Lung (tissue), 9 donors: ENCODE measurements at regions not wholly inside any gene's neighbourhood (a gene's known extent, or its start where the extent isn't known, plus 50 kb on each side); places are given as distances from the start of the nearest gene placed in this dataset.
"Not testable (repeated sequence)": the region's sequence is repeated elsewhere in the genome, so short reads cannot be mapped to it uniquely, and the experiment has no call there.

Experiments
- ATAC-seq: fragments of 200-7000 bp; cut with Tn5 transposase; one replicate; pipeline ENCODE4 v1.9.1; 2020; ENCODE audit warnings: moderate number of reproducible peaks; ENCODE audit not compliant: insufficient read depth, low FRiP score
- DNase-seq, 3 donors: peaks; one replicate each; pipeline ENCODE4 v3.0.0-alpha.2; 2013 to 2017
- H3K27ac ChIP-seq, 2 donors: one replicate each; pipeline ENCODE4 v1.5.1; 2013; ENCODE audit warnings: mild to moderate bottlenecking in 2 of 2, moderate library complexity in 2 of 2, control low read depth in 1 of 2, inconsistent platforms in 1 of 2, low read depth in 1 of 2, low read length in 1 of 2
- H3K27me3 ChIP-seq, 3 donors: one replicate each; pipeline ENCODE4 v1.5.1; 2013; ENCODE audit warnings: low read length in 2 of 3; ENCODE audit not compliant: control insufficient read depth in 3 of 3, insufficient read depth in 3 of 3
- H3K36me3 ChIP-seq, 4 donors: one replicate each; pipeline ENCODE4 v1.5.1; 2013; ENCODE audit warnings: low read length in 4 of 4, mild to moderate bottlenecking in 1 of 4, moderate library complexity in 1 of 4; ENCODE audit not compliant: control insufficient read depth in 4 of 4, insufficient read depth in 4 of 4
- H3K4me1 ChIP-seq, 5 donors: one replicate each; pipeline ENCODE4 v1.5.1; 2013; ENCODE audit warnings: low read length in 5 of 5, mild to moderate bottlenecking in 2 of 5, moderate library complexity in 1 of 5; ENCODE audit not compliant: control insufficient read depth in 5 of 5, insufficient read depth in 5 of 5
- H3K4me3 ChIP-seq: one replicate; pipeline ENCODE4 v1.5.1; 2013; ENCODE audit warnings: mild to moderate bottlenecking, control low read depth, moderate library complexity
- H3K9ac ChIP-seq, 2 donors: one replicate each; pipeline ENCODE4 v1.5.1; 2013; ENCODE audit warnings: low read length in 2 of 2, control low read depth in 1 of 2; ENCODE audit not compliant: insufficient read depth in 1 of 2
- H3K9me3 ChIP-seq, 4 donors: one replicate each; pipeline ENCODE4 v1.5.1; 2013; ENCODE audit warnings: low read length in 3 of 4, mild to moderate bottlenecking in 1 of 4, moderate library complexity in 1 of 4; ENCODE audit not compliant: control insufficient read depth in 4 of 4, insufficient read depth in 3 of 4
- WGBS, 2 donors: extraction: QIAGEN DNeasy Blood & Tissue Kit; methylation state at CpG; one replicate each; pipeline ENCODE4 v1.1.7; 2013; 5-methylcytosine and 5-hydroxymethylcytosine counted together
- donor health status: Bipolar disorder and iron deficiency.
- donor health status: healthy.
- donor health status: DM: yes; HTN: yes; CAD: no.

DNA sequence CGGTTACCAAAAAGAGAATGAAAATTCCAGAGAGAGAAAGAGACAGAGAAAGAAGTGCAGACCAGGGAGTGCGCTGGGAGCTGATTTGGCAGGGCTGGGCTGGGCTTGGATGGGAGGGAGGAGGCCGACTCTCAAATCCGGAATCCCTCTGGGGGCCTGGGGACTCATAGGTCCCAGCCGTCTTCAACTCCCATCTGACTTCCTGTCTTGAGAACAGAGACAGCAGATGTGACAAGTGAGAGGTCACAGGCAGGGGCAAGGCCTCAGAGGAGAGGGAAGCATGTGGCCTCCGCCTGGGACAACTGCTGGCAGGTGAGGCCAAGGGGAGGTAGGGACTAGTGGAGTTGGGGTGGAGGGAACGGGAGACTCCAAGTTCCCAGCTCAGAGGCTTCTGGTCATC is 172.9 kb downstream of the GOSR1 start:
- 53 to 96% methylated on average over 5 of the region's 7 CpGs for WGBS, 2 donors
- not testable (repeated sequence) for H3K4me1 ChIP-seq, H3K9ac ChIP-seq, DNase-seq, H3K4me3 ChIP-seq, H3K36me3 ChIP-seq, H3K27ac ChIP-seq, H3K9me3 ChIP-seq, H3K27me3 ChIP-seq, ATAC-seq

- H3K27me3 ChIP-seq, H3K27ac ChIP-seq, H3K9me3 ChIP-seq, ATAC-seq, H3K36me3 ChIP-seq, DNase-seq, H3K4me1 ChIP-seq, H3K4me3 ChIP-seq, H3K9ac ChIP-seq: not testable (repeated sequence)
- 94% methylated on average over 6 to 7 of the region's 7 CpGs for WGBS, 2 donors
These were observed 170.9 kb downstream of the GOSR1 start for GRCh38 chr17:30648015-30648620.

GRCh38 chr17:30645875-30646274 is 168.7 kb downstream of the GOSR1 start:
- ATAC-seq, H3K4me3 ChIP-seq, H3K27ac ChIP-seq, H3K4me1 ChIP-seq, H3K27me3 ChIP-seq, H3K9me3 ChIP-seq, H3K9ac ChIP-seq, H3K36me3 ChIP-seq: not testable (repeated sequence)
- peak in 2 of 3 donors; percentile 28 to 52 for DNase-seq
- 12 to 22% methylated on average over 5 to 7 of the region's 7 CpGs for WGBS, 2 donors

- H3K4me3 ChIP-seq, H3K27ac ChIP-seq, H3K9ac ChIP-seq, H3K9me3 ChIP-seq, H3K36me3 ChIP-seq, H3K27me3 ChIP-seq, ATAC-seq, H3K4me1 ChIP-seq, DNase-seq: not testable (repeated sequence)
- WGBS, 2 donors = 22 to 30% methylated on average over 3 to 4 of the region's 8 CpGs
These were observed 167.5 kb downstream of the GOSR1 start for GRCh38 chr17:30644713-30645112.

DNA sequence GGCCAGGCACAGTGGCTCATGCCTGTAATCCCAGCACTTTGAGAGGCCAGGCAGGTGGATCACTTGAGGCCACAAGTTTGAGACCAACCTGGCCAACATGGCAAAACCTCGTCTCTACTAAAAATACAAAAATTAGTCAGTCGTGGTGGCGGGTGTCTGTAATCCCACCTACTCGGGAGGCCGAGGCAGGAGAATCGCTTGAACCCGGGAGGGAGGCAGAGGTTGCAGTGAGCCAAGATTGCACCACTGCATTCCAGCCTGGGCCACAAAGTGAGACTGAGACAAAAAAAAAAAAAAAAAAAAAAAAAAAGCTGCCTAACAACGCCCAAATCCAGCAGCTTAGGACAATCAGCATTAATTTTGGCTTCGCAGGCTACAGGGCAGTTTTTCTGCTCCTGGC is 167.1 kb downstream of the GOSR1 start:
- H3K27ac ChIP-seq, H3K27me3 ChIP-seq, H3K9ac ChIP-seq, H3K4me3 ChIP-seq, H3K36me3 ChIP-seq, H3K4me1 ChIP-seq, H3K9me3 ChIP-seq, ATAC-seq, DNase-seq: not testable (repeated sequence)
- 86 to 87% methylated on average over 7 to 8 of the region's 9 CpGs for WGBS, 2 donors

DNA sequence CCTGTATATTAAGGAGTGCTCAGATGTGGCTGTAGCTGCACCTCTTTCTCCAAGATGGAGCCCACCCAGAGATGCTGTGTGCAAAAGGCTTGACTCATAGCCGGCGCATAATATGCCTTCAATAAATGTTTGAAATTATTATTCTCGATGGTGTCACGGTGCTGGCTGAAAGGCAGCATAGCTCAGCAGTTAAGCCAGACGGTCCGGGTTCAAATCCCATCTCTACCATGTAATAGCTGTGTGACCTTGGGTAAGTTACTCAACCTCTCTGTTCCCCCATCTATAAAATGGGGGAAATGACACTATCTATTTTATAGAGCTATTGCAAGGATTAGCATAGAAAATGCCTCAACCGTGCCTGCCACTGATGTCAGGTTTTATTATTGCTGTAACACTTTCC is 164.2 kb downstream of the GOSR1 start:
- H3K27ac ChIP-seq, ATAC-seq: not testable (repeated sequence)
- 95 to 97% methylated on average over 6 of the region's 7 CpGs for WGBS, 2 donors

GRCh38 chr17:30639391-30639790 is 162.2 kb downstream of the GOSR1 start:
- H3K4me3 ChIP-seq, DNase-seq, H3K36me3 ChIP-seq, ATAC-seq, H3K4me1 ChIP-seq, H3K27me3 ChIP-seq, H3K27ac ChIP-seq, H3K9ac ChIP-seq, H3K9me3 ChIP-seq: not testable (repeated sequence)
- 87 to 94% methylated on average over 3 of the region's 4 CpGs for WGBS, 2 donors

More for the DNA sequence above, 164.2 kb downstream of the GOSR1 start:
- not testable (repeated sequence) for H3K27me3 ChIP-seq, H3K9ac ChIP-seq, H3K4me3 ChIP-seq, H3K4me1 ChIP-seq, H3K36me3 ChIP-seq, DNase-seq, H3K9me3 ChIP-seq

DNA sequence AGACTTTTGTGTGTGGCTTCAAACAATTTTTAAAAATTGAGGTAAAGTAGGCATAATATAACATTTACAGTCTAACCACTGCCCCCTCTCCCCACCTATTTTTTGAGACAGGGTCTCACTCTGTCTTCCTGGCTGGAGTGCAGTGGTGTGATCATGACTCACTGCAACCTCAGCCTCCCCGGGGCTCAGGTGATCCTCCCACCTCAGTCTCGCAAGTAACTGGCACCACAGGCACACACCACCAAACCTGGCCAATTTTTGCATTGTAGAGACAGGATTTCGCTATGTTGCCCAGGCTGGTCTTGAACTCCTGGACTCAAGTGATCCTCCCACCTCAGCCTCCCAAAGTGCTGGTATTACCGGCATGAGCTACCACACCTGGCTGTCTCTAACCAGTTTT is 161.8 kb downstream of the GOSR1 start:
- not testable (repeated sequence) for ATAC-seq, H3K4me3 ChIP-seq, DNase-seq, H3K9me3 ChIP-seq, H3K9ac ChIP-seq, H3K27me3 ChIP-seq, H3K36me3 ChIP-seq, H3K27ac ChIP-seq, H3K4me1 ChIP-seq
- WGBS, 2 donors = 78 to 88% methylated on average over 3 of the region's 4 CpGs
